Tibial nerve (tissue), 4 donors: ENCODE measurements at regions not wholly inside any gene's neighbourhood (a gene's known extent, or its start where the extent isn't known, plus 50 kb on each side); places are given as distances from the start of the nearest gene placed in this dataset.
A peak's percentile ranks its signal among the peaks of the same experiment; 100 is the strongest.

Experiments used
- DNase-seq, 2 donors: peaks; one replicate each; pipeline ENCODE4 v3.0.0-alpha.2; 2019; ENCODE audit warnings: low spot score in 2 of 2
- H3K27ac ChIP-seq, 4 donors: fragments of 200-600 bp; sonication (generic) in 3 of 4; one replicate each; pipeline ENCODE4 v1.5.1; 2017 to 2019; ENCODE audit warnings: mild to moderate bottlenecking in 1 of 4
- H3K27me3 ChIP-seq, 2 donors: fragments of 200-600 bp; sonication (generic) in 1 of 2; one replicate each; pipeline versions ENCODE4 v1.5.1 to v1.6.0; 2017 to 2019
- H3K36me3 ChIP-seq, 3 donors: fragments of 200-600 bp; sonication (generic); one replicate each; pipeline ENCODE4 v1.5.1; 2018 to 2019
- H3K4me1 ChIP-seq, 4 donors: fragments of 200-600 bp; sonication (generic) in 3 of 4; one replicate each; pipeline ENCODE4 v1.5.1; 2017 to 2019
- H3K4me3 ChIP-seq, 4 donors: fragments of 200-600 bp; sonication (generic) in 3 of 4; one replicate each; pipeline ENCODE4 v1.5.1; 2017 to 2019; ENCODE audit warnings: mild to moderate bottlenecking in 1 of 4, moderate library complexity in 1 of 4
- H3K9me3 ChIP-seq, 4 donors: fragments of 200-600 bp; sonication (generic) in 3 of 4; one replicate each; pipeline ENCODE4 v1.5.1; 2017 to 2019
- EP300 ChIP-seq, 2 donors: sonication (generic); formaldehyde crosslinking; IDR thresholded peaks; one replicate each; pipeline ENCODE4 v1.6.1; 2017; ENCODE audit warnings: antibody characterized with exemption in 2 of 2, mild to moderate bottlenecking in 1 of 2
- POLR2A ChIP-seq, 2 donors: fragments of 450-650 bp; IDR thresholded peaks; one replicate each; pipeline ENCODE4 v1.6.1; 2017; ENCODE audit warnings: antibody characterized with exemption in 2 of 2, mild to moderate bottlenecking in 2 of 2, moderate library complexity in 2 of 2
- WGBS, 2 donors: methylation state at CpG; one replicate each; pipeline ENCODE4 v1.1.5; 2018; 5-methylcytosine and 5-hydroxymethylcytosine counted together
- TF ChIP-seq, protein P1 (sequence below), 5 experiments: fragments of 200-600 bp in 3 of 5; fragments of 450-650 bp in 2 of 5; sonication (generic) in 3 of 5; IDR thresholded peaks; one replicate each; pipeline ENCODE4 v1.5.1; 2016 to 2019; ENCODE audit warnings: antibody characterized with exemption in 5 of 5, mild to moderate bottlenecking in 3 of 5, moderate library complexity in 2 of 5

DNA sequence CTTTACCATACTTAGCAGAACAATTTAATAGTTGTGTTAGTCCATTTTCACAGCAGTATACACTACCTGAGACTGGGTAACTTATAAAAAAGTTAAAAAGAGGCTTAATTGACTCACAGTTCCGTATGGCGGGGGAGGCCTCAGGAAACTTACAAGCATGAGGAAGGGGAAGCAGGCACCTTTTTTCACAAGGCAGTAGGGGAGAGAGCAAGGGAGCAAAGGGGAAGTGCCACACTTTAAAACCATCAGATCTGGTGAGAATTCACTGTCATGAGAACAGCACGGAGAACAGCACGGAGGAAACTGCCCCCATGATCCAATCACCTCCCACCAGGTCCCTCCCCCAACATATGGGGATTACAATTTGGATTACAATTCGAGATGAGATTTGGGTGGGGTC, 269.9 kb downstream of the MTRR start:
- no peak overlapping the region for H3K4me3 ChIP-seq
- H3K4me1 ChIP-seq, result no peaks in the 10 kb centered on the region
- H3K27ac ChIP-seq, result no peak overlapping the region
- H3K9me3 ChIP-seq, result no peaks in the 10 kb centered on the region
- no peaks in the 10 kb centered on the region for H3K27me3 ChIP-seq
- TF ChIP-seq POLR2A (IDR thresholded peaks at IDR 0.05), result no peak
- TF ChIP-seq, protein P1, sequence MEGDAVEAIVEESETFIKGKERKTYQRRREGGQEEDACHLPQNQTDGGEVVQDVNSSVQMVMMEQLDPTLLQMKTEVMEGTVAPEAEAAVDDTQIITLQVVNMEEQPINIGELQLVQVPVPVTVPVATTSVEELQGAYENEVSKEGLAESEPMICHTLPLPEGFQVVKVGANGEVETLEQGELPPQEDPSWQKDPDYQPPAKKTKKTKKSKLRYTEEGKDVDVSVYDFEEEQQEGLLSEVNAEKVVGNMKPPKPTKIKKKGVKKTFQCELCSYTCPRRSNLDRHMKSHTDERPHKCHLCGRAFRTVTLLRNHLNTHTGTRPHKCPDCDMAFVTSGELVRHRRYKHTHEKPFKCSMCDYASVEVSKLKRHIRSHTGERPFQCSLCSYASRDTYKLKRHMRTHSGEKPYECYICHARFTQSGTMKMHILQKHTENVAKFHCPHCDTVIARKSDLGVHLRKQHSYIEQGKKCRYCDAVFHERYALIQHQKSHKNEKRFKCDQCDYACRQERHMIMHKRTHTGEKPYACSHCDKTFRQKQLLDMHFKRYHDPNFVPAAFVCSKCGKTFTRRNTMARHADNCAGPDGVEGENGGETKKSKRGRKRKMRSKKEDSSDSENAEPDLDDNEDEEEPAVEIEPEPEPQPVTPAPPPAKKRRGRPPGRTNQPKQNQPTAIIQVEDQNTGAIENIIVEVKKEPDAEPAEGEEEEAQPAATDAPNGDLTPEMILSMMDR (IDR thresholded peaks at IDR 0.05), result no peak
- TF ChIP-seq EP300 (IDR thresholded peaks at IDR 0.05), result no peak
- no peaks in the 10 kb centered on the region for H3K36me3 ChIP-seq
- no peak for DNase-seq
- 74 to 80% methylated on average over 5 of the region's 5 CpGs for WGBS, 2 donors

- no peak overlapping the region for H3K4me3 ChIP-seq
- no peak for TF ChIP-seq POLR2A (IDR thresholded peaks at IDR 0.05)
- no peak for TF ChIP-seq EP300 (IDR thresholded peaks at IDR 0.05)
- TF ChIP-seq, protein P1 (IDR thresholded peaks at IDR 0.05), result no peak
- DNase-seq, result no peak
- H3K27ac ChIP-seq, result no peak overlapping the region
- 67% methylated on average over 1 of the region's 1 CpG for WGBS, 2 donors
- H3K9me3 ChIP-seq, result peaks cover 0 to 2% (median 0%) of the 10 kb centered on the region in 4 donors
- H3K27me3 ChIP-seq, result no peaks in the 10 kb centered on the region
- no peaks in the 10 kb centered on the region for H3K36me3 ChIP-seq
- H3K4me1 ChIP-seq, result no peaks in the 10 kb centered on the region
Measured at GRCh38 chr5:8150791-8151190, 281.8 kb downstream of the MTRR start.

GRCh38 chr5:8156706-8157105, 287.8 kb downstream of the MTRR start:
- TF ChIP-seq, protein P1 (IDR thresholded peaks at IDR 0.05), result no peak
- no peak for TF ChIP-seq POLR2A (IDR thresholded peaks at IDR 0.05)
- no peak for TF ChIP-seq EP300 (IDR thresholded peaks at IDR 0.05)
- Histone ChIP-seq H3K4me1 (peaks cover 0 to 10% (median 0%) of the 10 kb centered on the region in 4 donors), H3K27me3 (no peaks in the 10 kb centered on the region), H3K27ac (no peak overlapping the region), H3K4me3 (no peak overlapping the region), H3K36me3 (no peaks in the 10 kb centered on the region), H3K9me3 (no peaks in the 10 kb centered on the region)
- 39 to 45% methylated on average over 3 of the region's 3 CpGs for WGBS, 2 donors
- DNase-seq, result no peak

GRCh38 chr5:8157320-8157822, 288.4 kb downstream of the MTRR start:
- Histone ChIP-seq H3K9me3 (no peaks in the 10 kb centered on the region), H3K4me3 (no peak overlapping the region), H3K27me3 (no peaks in the 10 kb centered on the region), H3K36me3 (no peaks in the 10 kb centered on the region), H3K27ac (no peak overlapping the region), H3K4me1 (peaks cover 0 to 10% (median 0%) of the 10 kb centered on the region in 4 donors)
- WGBS, 2 donors, result 75 to 80% methylated on average over 7 of the region's 7 CpGs
- TF ChIP-seq, protein P1 (IDR thresholded peaks at IDR 0.05), result no peak
- TF ChIP-seq POLR2A (IDR thresholded peaks at IDR 0.05) (no peak), EP300 (IDR thresholded peaks at IDR 0.05) (no peak)
- no peak for DNase-seq

- DNase-seq, result peak in 1 of 2 donors; percentile 16
- Histone ChIP-seq H3K36me3 (no peaks in the 10 kb centered on the region), H3K9me3 (no peaks in the 10 kb centered on the region), H3K4me3 (no peak overlapping the region), H3K27me3 (no peaks in the 10 kb centered on the region), H3K27ac (no peak overlapping the region), H3K4me1 (no peaks in the 10 kb centered on the region)
- TF ChIP-seq POLR2A (IDR thresholded peaks at IDR 0.05) (no peak), EP300 (IDR thresholded peaks at IDR 0.05) (no peak)
- TF ChIP-seq, protein P1 (IDR thresholded peaks at IDR 0.05), result no peak
- WGBS, 2 donors, result 42 to 63% methylated on average over 4 to 5 of the region's 5 CpGs
Measured at GRCh38 chr5:8176101-8176693, 307.2 kb downstream of the MTRR start.
